GM21423 (cell line): ENCODE measurements at regions not wholly inside any gene's neighbourhood (a gene's known extent, or its start where the extent isn't known, plus 50 kb on each side); places are given as distances from the start of the nearest gene placed in this dataset.

ENCODE experiments used
- ATAC-seq: cut with Tn5 transposase; IDR thresholded peaks from one replicate; pipeline ENCODE4 v1.9.1; 2021; ENCODE audit warnings: mild to moderate bottlenecking, moderate library complexity; ENCODE audit not compliant: unreplicated experiment

- no peak for ATAC-seq
These were observed 218.6 kb upstream of the ASIC2 start for GRCh38 chr17:33511670-33512069.

- no peak for ATAC-seq
These were observed 219.0 kb upstream of the ASIC2 start for GRCh38 chr17:33512113-33512512.

- no peak for ATAC-seq
These were observed 220.7 kb upstream of the ASIC2 start for GRCh38 chr17:33513769-33514168.

- ATAC-seq: no peak
These were observed 221.3 kb upstream of the ASIC2 start for GRCh38 chr17:33514369-33514768.

- ATAC-seq: no peak
These were observed 222.9 kb upstream of the ASIC2 start for GRCh38 chr17:33515974-33516373.

GRCh38 chr17:33516645-33517044 is 223.6 kb upstream of the ASIC2 start:
- no peak for ATAC-seq

GRCh38 chr17:33517746-33518145 is 224.7 kb upstream of the ASIC2 start:
- ATAC-seq: no peak

- ATAC-seq: no peak
These were observed 226.6 kb upstream of the ASIC2 start for GRCh38 chr17:33519692-33520091.

- no peak for ATAC-seq
These were observed 227.6 kb upstream of the ASIC2 start for GRCh38 chr17:33520426-33521330.

- ATAC-seq: no peak
These were observed 228.7 kb upstream of the ASIC2 start for GRCh38 chr17:33521784-33522183.

GRCh38 chr17:33522623-33523022 is 229.5 kb upstream of the ASIC2 start:
- ATAC-seq: no peak

GRCh38 chr17:33523577-33523981 is 230.5 kb upstream of the ASIC2 start:
- ATAC-seq: no peak

- no peak for ATAC-seq
These were observed 232.1 kb upstream of the ASIC2 start for GRCh38 chr17:33525186-33525585.

GRCh38 chr17:33526717-33527116 is 233.6 kb upstream of the ASIC2 start:
- ATAC-seq: no peak

GRCh38 chr17:33527290-33527689 is 234.2 kb upstream of the ASIC2 start:
- ATAC-seq: no peak

GRCh38 chr17:33528846-33529245 is 235.8 kb upstream of the ASIC2 start:
- ATAC-seq: no peak

GRCh38 chr17:33529816-33530215 is 236.7 kb upstream of the ASIC2 start:
- ATAC-seq: no peak

GRCh38 chr17:33531311-33531710 is 238.2 kb upstream of the ASIC2 start:
- no peak for ATAC-seq

GRCh38 chr17:33534087-33534486 is 241.0 kb upstream of the ASIC2 start:
- no peak for ATAC-seq

GRCh38 chr17:33545124-33545523 is 252.0 kb upstream of the ASIC2 start:
- ATAC-seq: no peak

GRCh38 chr17:33550261-33550660 is 257.2 kb upstream of the ASIC2 start:
- ATAC-seq: no peak

- no peak for ATAC-seq
These were observed 258.0 kb upstream of the ASIC2 start for GRCh38 chr17:33551075-33551474.

- no peak for ATAC-seq
These were observed 258.8 kb upstream of the ASIC2 start for GRCh38 chr17:33551911-33552310.
